Panc1 (cell line): ENCODE measurements at regions not wholly inside any gene's neighbourhood (a gene's known extent, or its start where the extent isn't known, plus 50 kb on each side); places are given as distances from the start of the nearest gene placed in this dataset.

ENCODE experiments used
- ATAC-seq: fragments of 200-7000 bp; cut with Tn5 transposase; 2 replicates; pipeline ENCODE4 v1.9.1; 2020; ENCODE audit warnings: mild to moderate bottlenecking, moderate library complexity
- BruUV-seq: library from RNA; stranded (reverse); fragments of 400-500 nt; replicated peaks from 2 replicates; lab custom pipeline; 2021; lab: Mats Ljungman, UMichigan
- CTCF ChIA-PET: fragments of 300-600 bp; sonication (Branson Sonifier 250); formaldehyde crosslinking; loops from one replicate; lab custom pipeline; 2022; ENCODE audit warnings: antibody characterized with exemption; lab: Charles Lee
- POLR2A ChIA-PET: fragments of 300-600 bp; sonication (Branson Sonifier 250); formaldehyde crosslinking; loops from one replicate; lab custom pipeline; 2022; ENCODE audit warnings: antibody characterized with exemption; lab: Charles Lee
- DNase-seq: peaks from one replicate; pipeline ENCODE4 v3.0.0-alpha.2; 2010; ENCODE audit warnings: low read depth, low spot score
- H3K27ac ChIP-seq: 2 replicates; pipeline ENCODE4 v1.5.1; 2011; ENCODE audit warnings: mild to moderate bottlenecking, low read length, inconsistent platforms
- H3K27me3 ChIP-seq: fragments of 200-500 bp; sonication (Bioruptor generic); 2 replicates; pipeline ENCODE4 v1.6.0; 2014; ENCODE audit warnings: low read length, inconsistent platforms; ENCODE audit not compliant: control insufficient read depth, insufficient read depth
- H3K36me3 ChIP-seq: fragments of 200-500 bp; sonication (Bioruptor generic); 2 replicates; pipeline ENCODE4 v1.5.1; 2014; ENCODE audit warnings: inconsistent platforms, mild to moderate bottlenecking, low read length, moderate library complexity; ENCODE audit not compliant: control insufficient read depth, insufficient read depth
- H3K4me1 ChIP-seq: 2 replicates; pipeline ENCODE4 v1.5.1; 2011; ENCODE audit warnings: inconsistent platforms, mild to moderate bottlenecking, low read length, moderate library complexity; ENCODE audit not compliant: control insufficient read depth, insufficient read depth
- H3K4me3 ChIP-seq, 2 experiments: 2 replicates each; pipeline ENCODE4 v1.5.1; 2011 to 2012; ENCODE audit warnings: low read depth in 2 of 2, low read length in 2 of 2, mild to moderate bottlenecking in 2 of 2, inconsistent platforms in 1 of 2, moderate library complexity in 1 of 2
- H3K9me3 ChIP-seq: fragments of 200-500 bp; sonication (Bioruptor generic); 2 replicates; pipeline ENCODE4 v1.5.1; 2014; ENCODE audit warnings: low read depth, mild to moderate bottlenecking, inconsistent platforms, low read length, moderate library complexity; ENCODE audit not compliant: control insufficient read depth, insufficient read depth
- POLR2AphosphoS5 ChIP-seq: IDR thresholded peaks from 2 replicates; pipeline ENCODE4 v1.6.1; 2012; ENCODE audit warnings: mild to moderate bottlenecking, low read depth, low read length, moderate library complexity
- SIN3A ChIP-seq: IDR thresholded peaks from 2 replicates; pipeline ENCODE4 v1.6.1; 2012; ENCODE audit warnings: low read depth, mild to moderate bottlenecking, low read length, moderate library complexity, borderline replicate concordance; ENCODE audit not compliant: insufficient read depth
- TCF7L2 ChIP-seq: IDR thresholded peaks from 2 replicates; pipeline ENCODE4 v1.6.1; 2011; ENCODE audit warnings: mild to moderate bottlenecking, low read depth, low read length, inconsistent platforms
- in situ Hi-C: cut with HindIII; loops from 2 replicates; pipeline ENCODE4 v1.10.0; 2016; ENCODE audit warnings: low sequenced_read_pairs, low pct_unique_long_range_greater_than_20kb
- intact Hi-C: fragments of 100-400 bp; cut with micrococcal nuclease; formaldehyde crosslinking; loops from one replicate; pipeline ENCODE4 v1.10.0; 2022; ENCODE audit not compliant: unreplicated experiment
- TF ChIP-seq, protein P1 (sequence below): fragments of 450-650 bp; IDR thresholded peaks from 2 replicates; pipeline ENCODE4 v1.5.1; 2017; ENCODE audit warnings: mild to moderate bottlenecking
- TF ChIP-seq, protein P2 (sequence below), 2 experiments: IDR thresholded peaks; 2 replicates each; pipeline ENCODE4 v1.6.1; 2011 to 2012; ENCODE audit warnings: low read depth in 2 of 2, control low read depth in 1 of 2, low read length in 1 of 2, mild to moderate bottlenecking in 1 of 2, moderate library complexity in 1 of 2; ENCODE audit not compliant: insufficient read depth in 1 of 2

DNA sequence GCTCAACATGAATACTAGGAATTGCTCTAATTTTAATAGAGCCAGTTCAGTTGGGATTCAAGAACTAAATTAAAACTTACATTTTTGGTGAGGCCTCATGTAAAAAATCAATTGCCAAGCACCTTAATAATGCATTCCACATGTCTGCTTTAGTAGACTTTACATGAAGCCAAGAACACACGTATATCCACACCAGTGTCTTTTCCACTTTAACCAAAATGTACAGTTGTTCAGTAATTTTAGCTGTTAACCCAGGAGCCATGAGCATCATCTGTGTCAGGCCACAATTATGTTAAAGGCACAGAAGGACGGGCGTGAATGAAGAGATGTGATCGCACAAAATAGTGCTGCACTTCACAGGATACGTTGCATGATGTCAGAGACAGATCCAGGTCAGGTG lies 136.7 kb downstream of the TLR5 start:
- Histone ChIP-seq H3K27me3 (peaks cover 4% of the 10 kb centered on the region; the same call in 1 of the 2 replicates), H3K4me3 (no peak overlapping the region), H3K27ac (no peak overlapping the region), H3K9me3 (no peaks in the 10 kb centered on the region), H3K4me1 (no peaks in the 10 kb centered on the region), H3K36me3 (no peaks in the 10 kb centered on the region)
- ATAC-seq (no peak), DNase-seq (no peak)
- in situ Hi-C loops (no loop called here), intact Hi-C loops (no loop called here)
- ChIA-PET CTCF (no interaction called here), POLR2A (no interaction called here)
- no TSS peak for BruUV-seq
- TF ChIP-seq, protein P1, sequence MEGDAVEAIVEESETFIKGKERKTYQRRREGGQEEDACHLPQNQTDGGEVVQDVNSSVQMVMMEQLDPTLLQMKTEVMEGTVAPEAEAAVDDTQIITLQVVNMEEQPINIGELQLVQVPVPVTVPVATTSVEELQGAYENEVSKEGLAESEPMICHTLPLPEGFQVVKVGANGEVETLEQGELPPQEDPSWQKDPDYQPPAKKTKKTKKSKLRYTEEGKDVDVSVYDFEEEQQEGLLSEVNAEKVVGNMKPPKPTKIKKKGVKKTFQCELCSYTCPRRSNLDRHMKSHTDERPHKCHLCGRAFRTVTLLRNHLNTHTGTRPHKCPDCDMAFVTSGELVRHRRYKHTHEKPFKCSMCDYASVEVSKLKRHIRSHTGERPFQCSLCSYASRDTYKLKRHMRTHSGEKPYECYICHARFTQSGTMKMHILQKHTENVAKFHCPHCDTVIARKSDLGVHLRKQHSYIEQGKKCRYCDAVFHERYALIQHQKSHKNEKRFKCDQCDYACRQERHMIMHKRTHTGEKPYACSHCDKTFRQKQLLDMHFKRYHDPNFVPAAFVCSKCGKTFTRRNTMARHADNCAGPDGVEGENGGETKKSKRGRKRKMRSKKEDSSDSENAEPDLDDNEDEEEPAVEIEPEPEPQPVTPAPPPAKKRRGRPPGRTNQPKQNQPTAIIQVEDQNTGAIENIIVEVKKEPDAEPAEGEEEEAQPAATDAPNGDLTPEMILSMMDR, result no peak
- TF ChIP-seq POLR2AphosphoS5 (no peak), SIN3A (no peak), TCF7L2 (no peak)
- TF ChIP-seq, protein P2, sequence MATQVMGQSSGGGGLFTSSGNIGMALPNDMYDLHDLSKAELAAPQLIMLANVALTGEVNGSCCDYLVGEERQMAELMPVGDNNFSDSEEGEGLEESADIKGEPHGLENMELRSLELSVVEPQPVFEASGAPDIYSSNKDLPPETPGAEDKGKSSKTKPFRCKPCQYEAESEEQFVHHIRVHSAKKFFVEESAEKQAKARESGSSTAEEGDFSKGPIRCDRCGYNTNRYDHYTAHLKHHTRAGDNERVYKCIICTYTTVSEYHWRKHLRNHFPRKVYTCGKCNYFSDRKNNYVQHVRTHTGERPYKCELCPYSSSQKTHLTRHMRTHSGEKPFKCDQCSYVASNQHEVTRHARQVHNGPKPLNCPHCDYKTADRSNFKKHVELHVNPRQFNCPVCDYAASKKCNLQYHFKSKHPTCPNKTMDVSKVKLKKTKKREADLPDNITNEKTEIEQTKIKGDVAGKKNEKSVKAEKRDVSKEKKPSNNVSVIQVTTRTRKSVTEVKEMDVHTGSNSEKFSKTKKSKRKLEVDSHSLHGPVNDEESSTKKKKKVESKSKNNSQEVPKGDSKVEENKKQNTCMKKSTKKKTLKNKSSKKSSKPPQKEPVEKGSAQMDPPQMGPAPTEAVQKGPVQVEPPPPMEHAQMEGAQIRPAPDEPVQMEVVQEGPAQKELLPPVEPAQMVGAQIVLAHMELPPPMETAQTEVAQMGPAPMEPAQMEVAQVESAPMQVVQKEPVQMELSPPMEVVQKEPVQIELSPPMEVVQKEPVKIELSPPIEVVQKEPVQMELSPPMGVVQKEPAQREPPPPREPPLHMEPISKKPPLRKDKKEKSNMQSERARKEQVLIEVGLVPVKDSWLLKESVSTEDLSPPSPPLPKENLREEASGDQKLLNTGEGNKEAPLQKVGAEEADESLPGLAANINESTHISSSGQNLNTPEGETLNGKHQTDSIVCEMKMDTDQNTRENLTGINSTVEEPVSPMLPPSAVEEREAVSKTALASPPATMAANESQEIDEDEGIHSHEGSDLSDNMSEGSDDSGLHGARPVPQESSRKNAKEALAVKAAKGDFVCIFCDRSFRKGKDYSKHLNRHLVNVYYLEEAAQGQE (IDR thresholded peaks at IDR 0.05; ENCODE audit: insufficient read depth in 1 of 2, low read depth in 2 of 2, low read length in 1 of 2), result no peak

DNA sequence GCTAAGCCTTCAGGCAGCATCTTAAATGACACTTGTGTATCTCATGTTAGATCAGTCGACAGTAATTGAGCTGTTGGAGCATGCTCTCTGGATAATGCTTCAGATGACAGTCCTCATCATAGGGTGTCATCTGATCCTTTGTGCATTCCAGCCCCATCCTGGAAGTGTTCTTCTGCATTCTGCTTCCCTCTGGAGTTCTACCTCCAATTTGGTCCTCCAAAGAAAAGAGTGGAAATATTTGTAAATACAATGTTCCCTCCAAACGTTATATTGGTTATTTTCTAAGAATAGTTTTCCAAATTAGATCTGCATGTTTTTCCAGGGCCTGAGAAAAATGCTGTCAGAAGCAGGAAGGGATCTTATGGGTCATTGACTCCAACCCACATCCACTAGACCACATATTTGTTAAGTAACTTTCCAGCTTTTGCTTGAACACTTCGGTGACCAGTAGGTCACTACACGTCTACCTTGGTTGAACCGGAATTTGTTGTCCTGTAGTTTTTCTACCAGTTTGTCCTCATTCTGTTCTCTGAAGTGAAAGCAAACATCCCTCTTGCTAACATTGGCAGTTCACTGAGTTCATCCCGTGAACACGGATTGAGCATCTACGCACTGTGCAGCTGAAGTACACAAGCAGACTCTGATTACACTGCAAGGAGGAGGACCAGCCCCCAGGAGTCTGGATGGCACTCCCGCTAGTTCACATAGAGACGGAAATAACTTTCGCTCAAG lies 136.0 kb downstream of the TLR5 start:
- Histone ChIP-seq H3K27ac (no peak overlapping the region), H3K4me3 (no peak overlapping the region), H3K27me3 (peaks cover 4% of the 10 kb centered on the region; the same call in 1 of the 2 replicates), H3K4me1 (no peaks in the 10 kb centered on the region), H3K36me3 (no peaks in the 10 kb centered on the region), H3K9me3 (no peaks in the 10 kb centered on the region)
- POLR2A ChIA-PET, result no interaction called here
- in situ Hi-C loops (no loop called here), intact Hi-C loops (no loop called here)
- no TSS peak for BruUV-seq
- no peak for ATAC-seq
- TF ChIP-seq, protein P2 (IDR thresholded peaks at IDR 0.05; ENCODE audit: insufficient read depth in 1 of 2, low read depth in 2 of 2, low read length in 1 of 2), result no peak
- TF ChIP-seq POLR2AphosphoS5 (no peak), TCF7L2 (no peak), SIN3A (no peak)
- TF ChIP-seq, protein P1, result no peak
- DNase-seq, result no peak
- CTCF ChIA-PET, result interaction anchor here (0.7 kb wide), 1 partner anchor 69 kb away, joined by 4 read pairs; no protein-coding TSS in a partner anchor
